Calu3 (cell line): ENCODE measurements at regions not wholly inside any gene's neighbourhood (a gene's known extent, or its start where the extent isn't known, plus 50 kb on each side); places are given as distances from the start of the nearest gene placed in this dataset.

Experiments
- BruUV-seq: library from RNA; stranded (reverse); fragments of 400-500 nt; replicated peaks from 2 replicates; lab custom pipeline; 2021; lab: Mats Ljungman, UMichigan
- CTCF ChIA-PET: fragments of 300-600 bp; sonication (Branson Sonifier 250); formaldehyde crosslinking; loops from one replicate; lab custom pipeline; 2022; ENCODE audit warnings: antibody characterized with exemption; lab: Charles Lee
- DNase-seq: peaks from one replicate; pipeline ENCODE4 v3.0.0; 2022
- H3K27ac Mint-ChIP-seq: one replicate; pipeline ENCODE4 v1.8.0; 2022; ENCODE audit warnings: mixed read lengths; ENCODE audit not compliant: unreplicated experiment
- H3K27me3 Mint-ChIP-seq: one replicate; pipeline ENCODE4 v1.8.0; 2022; ENCODE audit warnings: mixed read lengths; ENCODE audit not compliant: unreplicated experiment
- H3K36me3 Mint-ChIP-seq: one replicate; pipeline ENCODE4 v1.8.0; 2022; ENCODE audit warnings: mild to moderate bottlenecking, moderate library complexity, mixed read lengths; ENCODE audit not compliant: insufficient read depth, unreplicated experiment
- H3K4me1 Mint-ChIP-seq: one replicate; pipeline ENCODE4 v1.8.0; 2022; ENCODE audit warnings: mild to moderate bottlenecking, low read depth, mixed read lengths; ENCODE audit not compliant: unreplicated experiment
- H3K4me3 Mint-ChIP-seq: one replicate; pipeline ENCODE4 v1.8.0; 2022; ENCODE audit warnings: mild to moderate bottlenecking, low read depth, moderate library complexity, mixed read lengths; ENCODE audit not compliant: unreplicated experiment
- H3K9me3 Mint-ChIP-seq: one replicate; pipeline ENCODE4 v1.8.0; 2022; ENCODE audit warnings: low read depth, mixed read lengths; ENCODE audit not compliant: unreplicated experiment
- intact Hi-C: fragments of 100-400 bp; cut with micrococcal nuclease; formaldehyde crosslinking; loops from one replicate; pipeline ENCODE4 v1.10.0; 2022; ENCODE audit not compliant: unreplicated experiment
- TF ChIP-seq, protein P1 (sequence below): fragments of 200-600 bp; IDR thresholded peaks from one replicate; pipeline ENCODE4 v1.8.0; 2022; ENCODE audit warnings: antibody characterized with exemption; ENCODE audit not compliant: unreplicated experiment

DNA sequence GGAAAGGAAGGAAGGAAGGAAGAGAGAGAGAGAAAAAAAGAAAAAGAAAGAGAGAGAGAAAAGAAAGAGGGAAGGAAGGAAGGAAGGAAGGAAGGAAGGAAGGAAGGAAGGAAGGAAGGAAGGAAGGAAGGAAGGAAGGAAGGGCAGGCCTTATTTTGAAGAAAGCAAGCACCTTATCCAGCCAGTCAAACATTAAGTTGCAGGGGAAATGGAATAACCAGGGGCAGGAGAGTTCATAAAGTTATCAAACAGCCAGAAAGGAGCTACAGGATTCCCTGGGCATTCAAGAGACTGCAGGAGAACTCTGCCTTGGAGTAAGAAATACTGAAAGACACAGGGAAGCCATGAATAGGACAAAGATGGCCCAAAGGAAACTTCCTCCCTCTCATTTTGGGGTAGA lies 672.0 kb upstream of the INTU start:
- Mint-ChIP-seq H3K4me1 (no peaks in the 10 kb centered on the region), H3K36me3 (no peaks in the 10 kb centered on the region), H3K27me3 (no peaks in the 10 kb centered on the region), H3K27ac (no peak overlapping the region), H3K4me3 (no peak overlapping the region), H3K9me3 (no peaks in the 10 kb centered on the region)
- no TSS peak for BruUV-seq
- DNase-seq, result no peak
- TF ChIP-seq, protein P1, sequence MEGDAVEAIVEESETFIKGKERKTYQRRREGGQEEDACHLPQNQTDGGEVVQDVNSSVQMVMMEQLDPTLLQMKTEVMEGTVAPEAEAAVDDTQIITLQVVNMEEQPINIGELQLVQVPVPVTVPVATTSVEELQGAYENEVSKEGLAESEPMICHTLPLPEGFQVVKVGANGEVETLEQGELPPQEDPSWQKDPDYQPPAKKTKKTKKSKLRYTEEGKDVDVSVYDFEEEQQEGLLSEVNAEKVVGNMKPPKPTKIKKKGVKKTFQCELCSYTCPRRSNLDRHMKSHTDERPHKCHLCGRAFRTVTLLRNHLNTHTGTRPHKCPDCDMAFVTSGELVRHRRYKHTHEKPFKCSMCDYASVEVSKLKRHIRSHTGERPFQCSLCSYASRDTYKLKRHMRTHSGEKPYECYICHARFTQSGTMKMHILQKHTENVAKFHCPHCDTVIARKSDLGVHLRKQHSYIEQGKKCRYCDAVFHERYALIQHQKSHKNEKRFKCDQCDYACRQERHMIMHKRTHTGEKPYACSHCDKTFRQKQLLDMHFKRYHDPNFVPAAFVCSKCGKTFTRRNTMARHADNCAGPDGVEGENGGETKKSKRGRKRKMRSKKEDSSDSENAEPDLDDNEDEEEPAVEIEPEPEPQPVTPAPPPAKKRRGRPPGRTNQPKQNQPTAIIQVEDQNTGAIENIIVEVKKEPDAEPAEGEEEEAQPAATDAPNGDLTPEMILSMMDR, result no peak
- CTCF ChIA-PET, result no interaction called here
- intact Hi-C loops, result no loop called here

GRCh38 chr4:126961661-126962060 lies 671.1 kb upstream of the INTU start:
- H3K4me1 Mint-ChIP-seq, result no peaks in the 10 kb centered on the region
- TF ChIP-seq, protein P1, result no peak
- H3K4me3 Mint-ChIP-seq, result no peak overlapping the region
- intact Hi-C loops, result no loop called here
- H3K36me3 Mint-ChIP-seq, result no peaks in the 10 kb centered on the region
- no TSS peak for BruUV-seq
- H3K27ac Mint-ChIP-seq, result no peak overlapping the region
- no peak for DNase-seq
- H3K27me3 Mint-ChIP-seq, result no peaks in the 10 kb centered on the region
- CTCF ChIA-PET, result no interaction called here
- no peaks in the 10 kb centered on the region for H3K9me3 Mint-ChIP-seq

- DNase-seq, result no peak
- BruUV-seq, result no TSS peak
- H3K9me3 Mint-ChIP-seq, result no peaks in the 10 kb centered on the region
- H3K4me3 Mint-ChIP-seq, result no peak overlapping the region
- CTCF ChIA-PET, result interaction anchor here (0.6 kb wide), 1 partner anchor 1130 kb away, joined by 3 read pairs; no protein-coding TSS in a partner anchor
- H3K36me3 Mint-ChIP-seq, result no peaks in the 10 kb centered on the region
- intact Hi-C loops, result no loop called here
- no peaks in the 10 kb centered on the region for H3K4me1 Mint-ChIP-seq
- H3K27me3 Mint-ChIP-seq, result no peaks in the 10 kb centered on the region
- H3K27ac Mint-ChIP-seq, result no peak overlapping the region
- TF ChIP-seq, protein P1, result no peak
Observed at GRCh38 chr4:126965877-126966276, 666.9 kb upstream of the INTU start.

GRCh38 chr4:126969360-126970235 lies 663.2 kb upstream of the INTU start:
- H3K4me3 Mint-ChIP-seq, result no peak overlapping the region
- DNase-seq, result no peak
- H3K4me1 Mint-ChIP-seq, result no peaks in the 10 kb centered on the region
- CTCF ChIA-PET, result no interaction called here
- H3K27ac Mint-ChIP-seq, result no peak overlapping the region
- H3K27me3 Mint-ChIP-seq, result no peaks in the 10 kb centered on the region
- H3K36me3 Mint-ChIP-seq, result no peaks in the 10 kb centered on the region
- peaks cover 5% of the 10 kb centered on the region for H3K9me3 Mint-ChIP-seq
- TF ChIP-seq, protein P1, result no peak
- intact Hi-C loops, result no loop called here
- BruUV-seq, result no TSS peak
